HUES48 (cell line): ENCODE measurements at regions not wholly inside any gene's neighbourhood (a gene's known extent, or its start where the extent isn't known, plus 50 kb on each side); places are given as distances from the start of the nearest gene placed in this dataset.

ENCODE experiments used
- H3K27ac ChIP-seq: one replicate; pipeline ENCODE4 v1.7.0; 2013; ENCODE audit warnings: low read depth, low read length, inconsistent platforms
- H3K27me3 ChIP-seq: 2 replicates; pipeline ENCODE4 v1.6.1; 2013; ENCODE audit warnings: mild to moderate bottlenecking, low read length; ENCODE audit not compliant: control insufficient read depth, insufficient read depth
- H3K36me3 ChIP-seq: 2 replicates; pipeline ENCODE4 v1.6.1; 2013; ENCODE audit warnings: low read length; ENCODE audit not compliant: control insufficient read depth, insufficient read depth
- H3K4me1 ChIP-seq: 2 replicates; pipeline ENCODE4 v1.6.1; 2013; ENCODE audit warnings: mild to moderate bottlenecking, low read length; ENCODE audit not compliant: control insufficient read depth, insufficient read depth
- H3K4me3 ChIP-seq: 2 replicates; pipeline ENCODE4 v1.5.1; 2013; ENCODE audit warnings: mild to moderate bottlenecking, low read depth, low read length
- H3K9ac ChIP-seq: 2 replicates; pipeline ENCODE4 v1.6.1; 2013; ENCODE audit warnings: mild to moderate bottlenecking, low read depth, low read length, moderate library complexity
- H3K9me3 ChIP-seq: 2 replicates; pipeline ENCODE4 v1.6.1; 2013; ENCODE audit warnings: low read length; ENCODE audit not compliant: control insufficient read depth, insufficient read depth

- Histone ChIP-seq H3K4me3 (no peak overlapping the region), H3K27ac (no peak overlapping the region), H3K9me3 (no peaks in the 10 kb centered on the region), H3K27me3 (no peaks in the 10 kb centered on the region), H3K9ac (no peak overlapping the region), H3K4me1 (no peaks in the 10 kb centered on the region), H3K36me3 (no peaks in the 10 kb centered on the region)
Measured at GRCh38 chr14:46300765-46301164, 350.8 kb downstream of the RPL10L start.

DNA sequence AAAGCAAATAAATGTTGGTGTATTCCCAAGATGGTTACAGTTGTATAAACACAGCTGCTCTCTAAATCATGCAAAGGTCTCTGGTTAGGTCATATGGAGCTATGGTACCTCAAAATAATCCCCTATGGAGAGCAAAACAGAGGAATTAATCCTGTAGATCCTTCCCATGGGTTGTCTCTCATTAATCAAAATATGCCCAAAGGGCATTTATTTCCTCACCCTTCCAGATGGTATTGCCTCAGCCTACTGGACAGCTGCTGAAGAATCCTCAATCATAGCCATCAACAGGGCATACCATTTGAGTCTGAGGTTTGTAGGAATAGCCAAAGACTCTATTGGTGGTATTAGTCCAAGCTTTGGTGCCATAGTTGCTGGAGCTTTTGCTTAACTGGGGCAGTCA is 360.9 kb downstream of the RPL10L start:
- H3K9me3 ChIP-seq: no peaks in the 10 kb centered on the region
- H3K4me3 ChIP-seq: no peak overlapping the region
- no peak overlapping the region for H3K9ac ChIP-seq
- no peak overlapping the region for H3K27ac ChIP-seq
- no peaks in the 10 kb centered on the region for H3K36me3 ChIP-seq
- no peaks in the 10 kb centered on the region for H3K4me1 ChIP-seq
- no peaks in the 10 kb centered on the region for H3K27me3 ChIP-seq

DNA sequence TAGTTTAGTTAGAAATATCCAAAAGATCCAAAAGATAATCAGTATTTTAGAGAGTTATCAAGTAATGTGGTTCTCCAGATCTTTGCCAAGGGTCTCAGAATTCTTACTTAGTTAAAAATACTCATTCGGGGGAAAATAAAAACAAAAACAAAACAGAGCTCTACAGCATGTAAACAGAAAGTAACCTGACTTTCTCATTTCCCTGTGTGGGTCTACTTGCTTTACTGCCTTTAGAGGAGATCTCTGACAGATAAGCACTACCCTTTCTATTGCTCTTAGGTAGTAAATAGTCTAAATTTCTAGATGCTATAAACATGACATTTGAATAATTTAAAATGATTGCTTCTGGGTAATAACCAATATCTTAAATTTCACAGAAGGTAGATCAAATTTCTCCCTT is 371.8 kb downstream of the RPL10L start:
- Histone ChIP-seq H3K4me3 (no peak overlapping the region), H3K9ac (no peak overlapping the region), H3K36me3 (no peaks in the 10 kb centered on the region), H3K27me3 (no peaks in the 10 kb centered on the region), H3K27ac (no peak overlapping the region), H3K4me1 (no peaks in the 10 kb centered on the region), H3K9me3 (no peaks in the 10 kb centered on the region)

GRCh38 chr14:46279327-46279726 is 372.3 kb downstream of the RPL10L start:
- H3K9me3 ChIP-seq: no peaks in the 10 kb centered on the region
- H3K27me3 ChIP-seq: no peaks in the 10 kb centered on the region
- no peaks in the 10 kb centered on the region for H3K4me1 ChIP-seq
- H3K4me3 ChIP-seq: no peak overlapping the region
- H3K36me3 ChIP-seq: no peaks in the 10 kb centered on the region
- no peak overlapping the region for H3K9ac ChIP-seq
- no peak overlapping the region for H3K27ac ChIP-seq

DNA sequence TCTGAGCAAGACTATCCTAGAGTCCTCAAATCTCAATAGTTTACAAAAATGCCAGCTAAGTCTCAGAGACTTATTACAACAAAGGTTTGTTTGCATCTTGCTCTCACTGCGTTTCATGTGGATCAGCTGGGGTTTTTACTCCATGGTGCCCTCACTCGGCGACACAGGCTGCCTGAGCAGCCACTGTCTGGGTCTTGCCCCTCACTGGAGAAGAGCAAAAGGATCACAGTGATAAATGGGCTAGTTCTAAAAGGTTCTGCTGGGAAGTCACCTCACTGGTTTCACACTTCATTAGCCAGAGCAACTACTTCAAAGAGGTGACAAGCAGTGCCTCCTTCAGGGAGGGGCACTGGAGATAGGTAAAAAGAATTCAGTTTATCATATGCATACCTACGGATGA is 392.0 kb downstream of the RPL10L start:
- Histone ChIP-seq H3K27ac (no peak overlapping the region), H3K9me3 (0 out of 2 replicates have a peak, but pooled peaks cover under 1% of the 10 kb centered on the region), H3K9ac (no peak overlapping the region), H3K27me3 (no peaks in the 10 kb centered on the region), H3K4me1 (no peaks in the 10 kb centered on the region), H3K36me3 (no peaks in the 10 kb centered on the region), H3K4me3 (no peak overlapping the region)

GRCh38 chr14:46256381-46256780 is 395.2 kb downstream of the RPL10L start:
- Histone ChIP-seq H3K27ac (no peak overlapping the region), H3K27me3 (no peaks in the 10 kb centered on the region), H3K9ac (no peak overlapping the region)

DNA sequence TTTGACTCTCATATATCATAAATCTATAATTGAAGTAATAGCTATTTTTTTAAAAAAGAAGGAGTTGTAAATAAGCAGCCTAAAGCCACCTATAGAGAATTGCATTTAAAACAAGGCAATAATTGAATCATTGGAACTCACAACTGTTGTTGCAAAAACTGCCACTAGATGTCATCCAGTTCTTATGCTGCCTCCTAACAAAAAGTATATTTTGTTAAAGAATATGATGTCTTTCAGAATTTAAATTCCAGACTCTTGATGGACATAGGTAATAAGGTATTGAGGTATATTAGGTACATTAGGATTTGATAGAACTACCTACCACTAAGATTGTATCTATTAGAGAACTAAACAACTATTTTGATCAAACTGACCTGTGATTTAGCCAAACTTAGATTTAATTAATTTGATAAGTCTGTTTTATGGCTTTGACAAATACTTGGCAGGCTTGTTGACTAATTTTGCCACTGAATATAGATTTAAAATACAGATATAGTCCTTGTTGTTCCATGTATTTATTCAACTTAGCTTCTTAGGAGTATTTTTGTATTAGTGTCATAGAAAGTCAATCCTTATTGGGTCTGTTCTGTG is 401.4 kb downstream of the RPL10L start:
- H3K9ac ChIP-seq: no peak overlapping the region
- no peak overlapping the region for H3K27ac ChIP-seq
- no peaks in the 10 kb centered on the region for H3K36me3 ChIP-seq
- no peaks in the 10 kb centered on the region for H3K4me1 ChIP-seq
- H3K27me3 ChIP-seq: no peaks in the 10 kb centered on the region
- H3K4me3 ChIP-seq: no peak overlapping the region
- peaks cover 5% of the 10 kb centered on the region; the same call in 1 of the 2 replicates for H3K9me3 ChIP-seq

More at GRCh38 chr14:46256381-46256780, 395.2 kb downstream of the RPL10L start:
- H3K4me3 ChIP-seq: no peak overlapping the region
- peaks cover 5% of the 10 kb centered on the region; the same call in 1 of the 2 replicates for H3K9me3 ChIP-seq
- no peaks in the 10 kb centered on the region for H3K36me3 ChIP-seq
- H3K4me1 ChIP-seq: no peaks in the 10 kb centered on the region

DNA sequence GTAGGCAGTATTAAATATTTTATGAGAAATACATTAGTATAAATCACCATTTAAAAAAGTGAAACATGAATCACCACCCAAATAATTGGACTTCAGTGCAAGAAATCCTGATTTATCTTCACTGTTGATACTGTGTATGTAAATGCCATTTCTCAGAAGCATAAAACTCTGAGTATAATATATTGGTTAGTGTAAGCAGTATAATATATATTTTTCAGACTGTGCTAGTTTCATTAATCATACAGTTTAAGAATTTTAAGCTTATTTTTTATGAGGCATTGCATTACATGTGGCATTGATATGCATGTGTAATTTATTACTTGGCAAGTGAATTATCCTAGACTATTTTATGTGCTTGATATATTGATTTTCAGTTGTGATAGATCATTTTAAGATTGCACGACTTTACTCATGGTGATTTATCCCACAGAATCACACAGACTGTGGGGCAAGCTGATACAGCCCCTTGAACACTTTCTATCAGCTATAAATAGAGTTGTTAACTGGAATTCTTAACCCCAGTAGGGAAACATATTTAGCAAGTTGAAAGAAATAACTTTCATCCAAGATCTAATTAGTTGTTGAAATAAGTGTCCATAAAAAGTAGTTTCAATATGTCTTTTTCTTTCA is 403.5 kb downstream of the RPL10L start:
- Histone ChIP-seq H3K27ac (no peak overlapping the region), H3K36me3 (no peaks in the 10 kb centered on the region), H3K9ac (no peak overlapping the region), H3K4me3 (no peak overlapping the region), H3K27me3 (no peaks in the 10 kb centered on the region), H3K4me1 (no peaks in the 10 kb centered on the region), H3K9me3 (no peaks in the 10 kb centered on the region)

- H3K9me3 ChIP-seq: no peaks in the 10 kb centered on the region
Measured at GRCh38 chr14:46245276-46245675, 406.3 kb downstream of the RPL10L start.

GRCh38 chr14:46233786-46234185 is 417.8 kb downstream of the RPL10L start:
- Histone ChIP-seq H3K4me1 (no peaks in the 10 kb centered on the region), H3K4me3 (no peak overlapping the region), H3K27ac (no peak overlapping the region), H3K9ac (no peak overlapping the region), H3K36me3 (no peaks in the 10 kb centered on the region), H3K27me3 (no peaks in the 10 kb centered on the region), H3K9me3 (no peaks in the 10 kb centered on the region)

More at GRCh38 chr14:46245276-46245675, 406.3 kb downstream of the RPL10L start:
- Histone ChIP-seq H3K4me1 (no peaks in the 10 kb centered on the region), H3K27ac (no peak overlapping the region), H3K4me3 (no peak overlapping the region), H3K9ac (no peak overlapping the region), H3K36me3 (no peaks in the 10 kb centered on the region), H3K27me3 (no peaks in the 10 kb centered on the region)

DNA sequence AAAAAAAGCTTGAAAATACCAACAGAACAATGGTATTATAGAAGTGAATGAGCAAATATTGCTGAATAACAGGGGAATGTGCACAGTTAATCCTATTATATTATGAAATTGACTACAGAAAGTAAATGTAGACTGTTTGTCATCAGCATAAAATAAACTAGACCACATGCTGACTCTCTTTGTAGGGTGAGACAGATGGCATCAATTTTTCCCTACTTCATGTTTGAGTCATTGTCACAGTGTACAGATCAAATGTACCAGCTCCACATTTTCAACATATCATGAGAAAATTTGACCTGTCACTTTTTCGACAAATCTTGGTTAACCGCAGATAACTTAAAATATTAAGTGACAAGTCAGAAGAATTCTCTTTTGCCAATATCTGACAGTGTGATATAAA is 421.0 kb downstream of the RPL10L start:
- Histone ChIP-seq H3K9me3 (no peaks in the 10 kb centered on the region), H3K36me3 (no peaks in the 10 kb centered on the region), H3K4me3 (no peak overlapping the region), H3K9ac (no peak overlapping the region), H3K4me1 (no peaks in the 10 kb centered on the region), H3K27ac (no peak overlapping the region), H3K27me3 (no peaks in the 10 kb centered on the region)
